ENCODE measurements at regions not wholly inside any gene's neighbourhood (a gene's known extent, or its start where the extent isn't known, plus 50 kb on each side); places are given as distances from the start of the nearest gene placed in this dataset.

DNA sequence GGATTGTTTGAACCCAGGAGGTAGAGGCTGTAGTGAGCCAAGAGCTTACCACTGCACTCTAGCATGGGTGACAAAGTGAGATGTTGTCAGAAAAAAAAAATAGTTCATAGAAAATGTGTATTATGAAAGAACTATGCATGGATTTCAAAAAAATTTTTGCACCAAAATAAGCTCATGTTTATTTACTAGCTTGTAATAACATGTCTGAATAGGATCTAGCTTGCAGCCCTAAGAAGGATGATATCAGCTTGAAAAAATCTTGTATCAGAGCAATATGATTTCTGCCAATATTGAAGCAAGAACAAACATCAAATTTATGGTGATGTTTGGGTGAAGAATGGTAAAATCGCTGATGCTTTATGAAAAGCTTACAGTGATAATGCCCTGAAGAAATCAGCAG, 97.0 kb upstream of the RFX8 start:
- no peak for TF ChIP-seq CTCF (IDR thresholded peaks at IDR 0.05)
- TF ChIP-seq POLR2A (IDR thresholded peaks at IDR 0.05) = no peak
